ENCODE measurements at regions not wholly inside any gene's neighbourhood (a gene's known extent, or its start where the extent isn't known, plus 50 kb on each side); places are given as distances from the start of the nearest gene placed in this dataset.
"Not testable (repeated sequence)": the region's sequence is repeated elsewhere in the genome, so short reads cannot be mapped to it uniquely, and the experiment has no call there.

DNA sequence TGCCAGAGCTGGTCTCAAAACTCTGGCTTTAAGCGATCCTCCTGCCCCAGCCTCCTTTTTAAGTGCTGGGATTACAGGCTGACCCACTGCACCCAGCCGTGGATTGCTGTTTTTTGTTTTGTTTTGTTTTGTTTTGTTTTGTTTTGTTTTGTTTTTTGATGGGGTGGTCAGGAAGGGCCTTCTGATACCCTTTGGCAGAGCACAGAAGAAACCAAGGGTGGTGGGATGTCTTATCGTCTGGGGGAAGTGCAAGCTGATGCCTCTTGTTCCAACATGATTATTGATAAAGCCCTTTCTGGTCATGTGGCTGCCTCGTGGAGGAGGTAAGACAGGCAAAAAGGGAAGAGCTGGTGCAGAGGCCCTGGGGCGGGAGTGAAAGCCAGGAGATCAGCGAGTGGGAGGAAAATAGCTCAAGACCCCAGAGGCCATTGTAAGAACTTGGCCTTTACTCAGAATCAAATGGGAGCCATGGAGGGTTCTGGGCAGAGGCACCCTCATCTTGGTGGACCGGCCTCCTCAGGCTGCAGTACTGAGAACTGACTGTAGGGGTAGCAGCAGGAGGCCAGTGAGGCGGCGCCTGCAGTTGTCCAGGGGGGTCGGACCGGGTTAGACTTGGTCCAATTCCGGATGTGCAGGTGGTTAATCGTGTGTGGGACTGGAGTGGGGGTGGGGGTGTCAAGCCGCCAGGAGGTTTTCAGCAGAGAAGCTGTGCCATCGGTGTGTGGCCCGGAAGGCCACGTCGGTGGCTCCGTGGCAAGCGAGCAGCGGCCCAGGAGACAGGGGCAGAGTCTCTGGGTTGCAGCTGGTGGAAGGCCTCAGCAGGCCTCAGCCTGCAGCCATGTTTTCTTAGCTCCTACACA lies 84.4 kb upstream of the GSE1 start:
- DNase-seq (ENCODE audit: low spot score): peak; percentile 62

DNA sequence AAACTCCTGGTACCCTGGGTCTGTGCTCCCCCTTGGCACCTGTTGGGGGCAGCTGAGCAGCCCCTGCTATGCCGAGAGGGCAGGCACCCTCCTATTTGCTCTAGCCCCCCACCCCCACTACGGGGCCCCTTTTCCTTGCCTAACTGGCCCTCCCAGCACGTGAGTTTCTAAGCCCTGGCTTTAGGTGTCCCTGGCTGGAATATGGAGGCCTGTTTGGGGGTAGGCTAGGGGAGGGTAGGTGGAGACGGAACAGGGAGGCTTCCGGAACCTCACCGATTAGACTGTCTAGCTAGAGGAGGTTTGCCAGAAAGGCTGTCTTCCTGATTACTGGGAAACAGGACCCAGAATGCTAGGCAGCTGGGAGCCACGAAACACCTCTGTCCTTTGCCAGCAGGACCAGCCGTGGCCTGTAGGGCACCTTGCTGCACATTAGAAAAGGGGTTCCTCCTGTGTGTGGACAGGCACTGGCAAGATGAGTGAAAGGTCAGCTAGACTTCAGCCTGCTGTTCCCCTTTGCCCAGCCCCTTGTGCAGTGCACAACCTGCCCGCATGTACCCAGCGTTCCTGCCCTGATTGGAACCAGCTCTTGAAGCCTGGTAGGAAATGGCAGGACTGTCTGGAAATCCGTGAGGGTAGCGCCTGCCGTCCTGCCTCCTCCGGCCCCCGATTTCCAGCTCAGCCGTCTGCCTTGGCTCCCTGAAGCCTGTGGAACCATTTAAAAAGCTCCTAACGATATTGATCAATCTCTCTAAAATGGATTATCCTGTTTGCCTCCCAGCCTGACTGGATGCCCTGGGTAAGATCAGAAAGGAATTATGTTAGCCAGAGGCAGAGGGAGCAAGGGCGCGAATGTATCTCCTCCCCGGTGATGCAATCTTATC lies 83.4 kb upstream of the GSE1 start:
- DNase-seq (ENCODE audit: low spot score): no peak

DNA sequence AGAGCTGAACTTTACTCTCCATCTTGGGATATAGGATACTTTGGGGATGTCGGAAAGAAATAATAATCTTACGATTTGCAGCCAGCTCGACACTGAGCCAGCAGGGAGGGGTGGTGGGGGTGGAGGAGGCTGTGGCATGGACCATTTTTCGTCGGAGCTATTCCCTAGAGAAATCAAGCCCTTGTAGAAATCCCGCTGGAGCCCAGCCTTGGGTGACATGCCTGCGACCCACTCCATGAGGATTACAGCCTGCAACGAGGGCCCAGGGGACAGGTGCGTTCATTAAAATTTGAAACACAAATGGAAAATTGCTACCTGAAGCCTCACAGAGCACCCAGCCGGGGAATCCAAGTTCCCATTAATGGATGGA lies 82.8 kb upstream of the GSE1 start:
- DNase-seq (ENCODE audit: low spot score): no peak

DNA sequence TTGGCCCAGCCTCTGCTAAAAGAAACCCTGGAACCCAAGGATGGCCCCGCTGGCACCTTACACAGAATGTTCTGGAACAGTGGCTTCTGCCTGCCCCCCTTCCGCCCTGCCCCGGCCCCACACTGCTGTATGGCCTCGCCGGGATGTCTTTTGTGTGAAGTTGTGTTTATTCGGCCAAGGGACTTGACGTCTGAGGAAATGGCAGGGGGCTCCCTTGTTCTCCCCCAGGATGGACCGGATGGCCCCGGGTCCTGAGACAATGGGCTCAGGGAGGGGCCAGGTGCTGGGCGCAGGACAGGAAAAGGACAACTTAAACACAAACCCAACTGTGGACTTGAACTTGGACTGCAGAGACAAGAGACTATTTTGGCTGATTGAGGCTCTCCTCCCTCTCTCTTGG lies 81.6 kb upstream of the GSE1 start:
- DNase-seq (ENCODE audit: low spot score): no peak

DNA sequence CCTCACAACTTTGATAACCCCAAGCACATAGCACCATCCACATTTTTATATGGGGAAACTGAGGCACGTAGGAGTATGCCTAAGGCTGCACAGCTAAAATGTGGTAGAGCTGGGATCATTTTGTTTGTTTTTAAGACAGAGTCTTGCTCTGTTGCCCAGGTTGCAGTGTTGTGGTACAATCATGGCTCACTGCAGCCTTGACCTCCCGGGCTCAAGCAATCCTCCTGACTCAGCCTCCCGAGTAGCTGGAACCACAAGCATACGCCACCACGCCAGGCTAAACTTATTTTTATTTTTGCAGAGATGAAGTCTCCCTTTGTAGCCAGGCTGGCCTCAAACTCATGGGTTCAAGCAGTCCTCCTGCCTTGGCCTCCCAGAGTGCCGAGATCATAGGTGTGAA lies 81.0 kb upstream of the GSE1 start:
- no peak for DNase-seq (ENCODE audit: low spot score)

DNA sequence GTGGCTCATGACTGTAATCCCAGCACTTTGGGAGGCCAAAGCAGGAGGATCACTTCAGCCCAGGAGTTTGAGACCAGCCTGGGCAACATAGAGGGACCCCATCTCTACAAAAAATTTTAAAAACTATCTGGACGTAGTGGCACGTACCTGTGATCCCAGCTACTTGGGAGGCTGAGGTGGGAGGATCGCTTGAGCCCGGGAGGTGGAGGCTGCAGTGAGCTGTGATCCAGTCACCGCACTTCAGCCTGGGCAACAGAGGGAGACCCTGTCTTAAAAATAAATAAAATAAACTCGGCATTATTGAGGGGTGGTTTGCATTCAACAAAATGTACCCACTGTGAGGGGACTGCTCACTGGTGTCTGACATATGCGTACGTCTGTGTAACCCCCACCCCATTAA lies 79.5 kb upstream of the GSE1 start:
- DNase-seq (ENCODE audit: low spot score): not testable (repeated sequence)

DNA sequence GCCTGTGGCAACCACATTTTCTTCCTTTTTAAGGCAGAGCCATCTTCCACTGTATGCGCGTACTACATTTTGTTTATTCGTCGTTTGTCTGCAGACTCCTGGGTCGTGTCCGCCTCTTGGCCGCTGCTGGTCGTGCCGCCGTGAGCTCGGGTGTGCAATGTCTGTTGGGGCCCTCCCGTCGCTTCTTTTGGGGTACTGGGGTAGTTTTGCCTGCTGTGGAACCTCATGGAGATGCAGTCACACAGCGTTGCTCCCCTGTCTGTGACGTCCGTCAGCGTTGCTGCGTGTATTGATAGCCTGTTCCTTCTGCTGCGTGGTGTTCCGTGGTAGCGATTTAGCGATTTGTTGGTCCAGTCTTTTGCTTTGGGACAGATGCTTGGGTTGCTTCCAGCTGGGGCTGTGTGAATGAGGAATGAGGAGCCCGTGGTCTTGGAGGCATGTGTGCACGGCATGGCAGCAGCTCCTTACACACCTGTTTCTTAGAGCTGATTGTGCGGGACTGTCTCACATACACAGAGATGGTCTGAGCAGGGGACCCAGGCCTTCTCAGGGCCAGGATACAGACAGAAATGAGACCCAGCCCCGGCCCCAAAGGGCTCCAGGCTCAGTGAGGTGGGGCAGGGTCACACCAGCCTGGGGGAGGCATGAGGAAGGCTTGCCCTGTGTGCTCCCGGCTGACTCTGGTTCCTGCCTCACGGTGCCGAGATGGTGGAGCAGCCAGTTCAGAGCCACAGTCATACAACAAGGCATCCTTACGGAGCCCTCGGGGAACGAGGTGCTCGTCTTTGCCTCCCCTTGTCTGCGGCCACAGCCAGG lies 78.4 kb upstream of the GSE1 start:
- DNase-seq (ENCODE audit: low spot score): no peak

DNA sequence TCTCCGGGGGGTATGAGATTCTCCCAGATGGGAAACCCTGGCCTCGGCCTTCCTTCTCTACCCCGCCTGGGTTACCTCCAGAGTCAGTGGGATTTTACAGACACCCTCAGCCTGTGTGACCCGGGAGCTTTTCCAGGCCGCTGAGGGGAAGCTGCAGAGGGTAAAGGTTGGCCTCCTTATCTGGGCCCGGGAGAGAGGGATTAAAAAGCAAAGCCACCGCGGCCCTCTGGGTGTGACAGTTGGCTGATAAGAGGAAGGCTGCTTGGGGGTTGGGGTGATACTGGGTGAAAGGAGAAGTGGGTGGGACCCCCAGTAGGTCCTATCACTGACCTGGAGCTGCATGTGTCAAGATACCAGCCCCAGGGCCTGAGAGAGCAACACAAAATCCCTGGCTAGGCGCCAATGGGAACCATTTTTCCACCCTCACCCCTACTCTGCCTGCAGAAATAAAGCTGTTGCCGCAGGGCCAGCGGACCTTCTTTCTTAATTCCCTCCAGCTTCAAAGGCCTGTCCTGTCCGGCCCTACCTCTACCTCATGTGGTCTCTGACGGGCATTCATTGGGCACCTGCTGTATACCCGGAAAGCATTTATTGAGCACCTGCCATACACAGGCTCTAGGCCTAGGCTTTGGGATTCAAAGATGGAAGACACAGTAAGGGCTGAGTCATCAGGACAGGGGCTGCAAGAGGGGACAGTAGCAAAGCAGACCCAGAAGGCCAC lies 77.6 kb upstream of the GSE1 start:
- peak; percentile 91 for DNase-seq (ENCODE audit: low spot score)

DNA sequence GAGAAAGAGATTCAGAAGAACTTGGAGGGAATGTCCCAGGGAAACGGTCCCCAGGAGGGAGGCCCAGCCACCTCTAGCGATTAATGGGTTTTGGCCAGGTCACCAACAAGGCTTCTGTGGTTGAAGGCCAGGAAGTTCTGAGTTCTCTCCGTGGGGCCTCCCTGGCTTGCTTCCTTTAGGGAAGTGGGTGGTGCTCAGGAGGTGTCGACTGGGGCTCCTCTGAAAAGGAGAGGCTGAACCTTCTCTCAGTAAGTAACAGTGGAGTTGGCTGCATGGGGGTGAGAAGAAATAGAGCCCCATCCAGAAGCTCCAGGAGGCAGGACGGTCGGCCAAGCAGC lies 77.1 kb upstream of the GSE1 start:
- peak; percentile 35 for DNase-seq (ENCODE audit: low spot score)

DNA sequence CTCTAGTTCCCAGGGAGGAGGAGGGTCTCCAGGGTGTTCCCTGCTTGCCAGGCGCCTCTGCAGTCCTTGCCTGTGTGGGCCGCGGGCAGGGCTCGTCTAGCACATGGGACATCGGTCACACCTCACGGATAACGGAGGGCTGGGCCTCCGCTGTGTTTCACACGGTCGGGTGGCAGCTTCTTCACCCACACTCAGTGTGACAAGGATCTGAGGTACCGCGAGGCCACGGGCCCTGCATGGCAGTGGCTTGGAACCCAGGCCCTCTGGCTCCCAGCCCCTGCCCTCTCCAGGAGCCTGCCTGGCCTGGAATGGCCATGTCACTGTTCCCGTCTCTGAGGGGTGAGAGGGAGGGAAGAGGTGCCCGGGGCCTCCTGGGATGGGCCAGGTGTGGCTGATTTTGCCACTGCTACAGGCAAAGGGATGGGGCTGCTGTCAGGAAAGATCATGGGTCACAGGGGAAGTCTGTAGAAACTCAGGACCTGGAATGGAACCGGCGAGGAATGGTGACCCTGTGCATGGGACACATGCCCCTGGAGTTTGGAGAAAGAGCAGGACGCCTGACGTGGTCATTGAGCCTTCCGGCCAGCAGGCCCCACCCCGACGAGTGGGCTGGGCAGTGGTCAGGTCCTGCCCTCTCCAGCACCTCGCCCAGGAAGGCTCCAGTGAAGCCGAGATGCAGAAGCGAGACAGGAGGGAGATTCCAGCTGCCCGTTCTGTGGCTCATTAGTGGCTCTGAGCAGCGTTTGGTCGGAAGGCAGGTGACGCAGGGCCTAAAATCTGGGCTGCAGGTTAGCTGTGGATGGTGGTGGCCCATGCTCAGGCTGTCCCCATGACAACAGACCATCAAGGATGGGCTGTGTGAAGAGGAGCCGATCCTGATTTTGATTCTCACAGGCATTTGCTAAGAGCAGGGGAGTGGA lies 76.5 kb upstream of the GSE1 start:
- DNase-seq (ENCODE audit: low spot score): peak; percentile 58

DNA sequence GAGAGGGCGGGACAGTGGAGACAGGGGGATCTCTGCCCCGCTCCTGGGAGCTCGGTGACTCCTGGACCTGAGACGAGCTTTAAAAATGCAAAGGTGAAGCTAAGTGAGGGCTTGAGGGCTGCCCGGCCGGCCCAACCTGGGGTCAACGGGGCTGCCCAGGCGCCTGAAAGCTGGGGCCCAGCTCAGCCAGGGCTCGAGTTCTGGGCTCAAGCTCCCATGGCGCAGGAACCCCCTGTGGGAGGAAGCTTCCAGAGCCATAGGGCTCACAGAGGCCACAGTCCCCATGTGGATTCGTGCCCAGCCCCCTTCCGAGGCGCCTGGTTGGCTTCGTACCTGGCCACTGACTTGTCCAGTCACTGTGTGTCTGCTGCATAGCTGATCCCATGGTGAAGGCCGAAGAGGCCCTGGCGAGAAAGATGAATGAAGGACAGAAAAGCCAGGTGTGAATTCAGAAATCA lies 75.8 kb upstream of the GSE1 start:
- DNase-seq (ENCODE audit: low spot score): no peak

DNA sequence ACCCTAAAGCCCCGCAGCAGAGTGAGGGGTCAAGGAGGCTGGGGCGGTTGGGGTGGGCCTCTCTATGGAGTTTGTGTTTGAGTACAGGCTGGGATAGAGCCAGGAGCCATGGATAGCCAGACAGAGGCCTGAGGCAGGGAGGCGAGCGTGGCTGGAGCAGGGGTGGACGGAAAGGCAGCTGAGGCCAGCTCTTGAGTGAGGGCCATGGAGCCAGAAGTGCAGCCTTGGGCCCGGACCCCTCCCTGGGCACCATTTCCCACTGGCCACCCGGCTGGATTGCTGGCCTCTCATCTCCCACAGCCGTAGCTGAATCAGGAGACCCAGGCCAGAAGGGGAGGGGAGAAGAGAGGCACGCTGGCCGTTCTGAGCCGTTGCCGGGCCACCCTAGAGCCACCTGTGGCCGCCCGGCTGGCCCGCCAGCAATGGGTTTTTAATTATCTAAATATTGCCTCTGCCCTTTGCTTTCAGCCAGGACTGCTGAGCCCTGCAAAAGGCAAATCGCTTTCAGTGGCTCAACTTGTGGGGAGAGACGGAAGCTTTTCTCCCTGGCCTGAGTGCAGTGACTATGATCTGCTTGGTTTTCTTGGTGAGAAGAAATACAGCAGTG lies 75.2 kb upstream of the GSE1 start:
- no peak for DNase-seq (ENCODE audit: low spot score)

DNA sequence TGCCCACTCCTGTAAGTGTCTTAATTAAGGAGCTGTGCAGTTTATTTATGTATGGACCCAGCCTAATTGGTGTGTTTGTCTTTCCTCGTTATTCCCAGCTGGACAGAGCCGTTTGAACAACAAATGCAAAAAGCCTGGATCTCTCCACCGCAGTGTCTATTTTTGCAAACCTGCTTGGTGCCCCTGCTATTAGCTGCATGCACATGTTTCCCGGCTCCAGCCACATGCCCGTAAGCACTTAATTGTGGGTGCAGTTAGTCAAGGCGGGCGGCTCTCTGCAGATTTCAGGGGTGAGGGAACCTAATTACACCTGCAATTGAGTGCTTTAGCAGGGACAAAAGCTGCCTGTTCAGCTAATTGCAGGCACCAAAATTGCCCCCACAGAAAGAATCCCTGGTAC lies 74.0 kb upstream of the GSE1 start:
- DNase-seq (ENCODE audit: low spot score): no peak

DNA sequence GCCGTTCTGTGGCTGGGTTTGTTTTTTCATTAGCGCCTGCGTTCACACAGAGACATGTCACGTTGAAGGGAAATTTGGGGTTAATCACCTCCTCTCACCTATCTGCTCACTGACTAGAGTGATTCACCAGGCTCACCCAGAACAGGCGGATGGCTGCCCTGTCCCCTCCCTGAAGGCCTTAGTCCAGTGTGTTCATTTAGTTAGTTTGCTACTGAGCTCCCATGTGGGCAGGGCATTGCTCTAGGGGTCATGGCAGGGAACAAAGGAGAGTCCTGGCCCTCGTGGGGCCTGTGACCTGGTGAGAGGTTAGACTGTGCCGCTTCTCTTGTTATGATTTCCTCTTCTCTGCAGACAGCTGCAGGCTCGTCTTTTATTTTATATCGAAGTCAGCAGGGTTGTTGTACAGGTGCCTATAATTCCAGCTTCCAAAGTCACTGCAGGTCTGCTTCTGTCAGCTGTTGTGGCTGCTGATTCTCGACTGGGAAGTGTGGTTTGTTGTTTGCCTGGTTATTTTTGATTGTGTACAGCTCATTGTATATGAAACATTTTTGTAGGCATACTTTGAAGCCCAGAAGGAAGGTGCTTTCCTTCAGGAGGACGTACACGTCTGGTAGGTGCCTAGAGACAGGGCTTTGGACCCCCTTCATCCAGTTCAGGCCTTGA lies 73.4 kb upstream of the GSE1 start:
- no peak for DNase-seq (ENCODE audit: low spot score)

DNA sequence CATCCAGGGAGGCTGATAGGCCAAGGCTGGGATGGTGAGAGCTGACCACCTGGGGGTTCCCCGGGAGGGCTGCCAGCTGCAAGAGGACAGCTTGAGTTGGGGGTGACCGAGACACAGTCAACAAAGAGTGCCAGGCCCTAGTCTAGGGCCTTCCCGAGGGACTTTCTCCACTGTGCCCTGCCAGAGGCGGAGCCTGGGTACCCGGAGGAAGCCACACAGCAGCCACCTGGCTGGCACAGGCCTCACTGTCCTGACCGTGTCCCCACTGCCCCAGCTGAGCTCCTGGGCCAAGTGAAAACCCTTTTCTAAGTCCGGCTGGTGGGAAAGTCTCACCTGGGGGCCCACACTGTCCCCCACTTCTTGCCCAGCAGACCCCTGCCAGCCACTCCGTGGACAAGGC lies 71.9 kb upstream of the GSE1 start:
- no peak for DNase-seq (ENCODE audit: low spot score)

DNA sequence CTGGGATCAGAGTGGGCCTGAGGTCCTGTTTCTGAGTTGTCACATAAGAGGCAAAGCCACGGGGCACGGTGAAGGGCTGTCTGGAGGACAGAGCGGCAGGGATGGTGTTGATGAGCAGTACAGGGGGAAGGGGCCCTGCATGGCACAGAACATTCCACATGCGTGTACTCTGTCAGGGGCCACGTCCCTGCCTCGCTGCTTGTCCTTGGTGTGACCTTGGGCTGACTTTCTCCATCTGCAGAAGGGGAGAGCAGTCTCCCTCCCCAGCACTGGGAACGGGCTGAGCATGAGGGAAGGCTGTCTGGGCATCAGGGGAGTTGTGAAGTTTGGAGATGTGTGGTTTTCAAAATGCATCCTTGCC lies 71.5 kb upstream of the GSE1 start:
- no peak for DNase-seq (ENCODE audit: low spot score)

DNA sequence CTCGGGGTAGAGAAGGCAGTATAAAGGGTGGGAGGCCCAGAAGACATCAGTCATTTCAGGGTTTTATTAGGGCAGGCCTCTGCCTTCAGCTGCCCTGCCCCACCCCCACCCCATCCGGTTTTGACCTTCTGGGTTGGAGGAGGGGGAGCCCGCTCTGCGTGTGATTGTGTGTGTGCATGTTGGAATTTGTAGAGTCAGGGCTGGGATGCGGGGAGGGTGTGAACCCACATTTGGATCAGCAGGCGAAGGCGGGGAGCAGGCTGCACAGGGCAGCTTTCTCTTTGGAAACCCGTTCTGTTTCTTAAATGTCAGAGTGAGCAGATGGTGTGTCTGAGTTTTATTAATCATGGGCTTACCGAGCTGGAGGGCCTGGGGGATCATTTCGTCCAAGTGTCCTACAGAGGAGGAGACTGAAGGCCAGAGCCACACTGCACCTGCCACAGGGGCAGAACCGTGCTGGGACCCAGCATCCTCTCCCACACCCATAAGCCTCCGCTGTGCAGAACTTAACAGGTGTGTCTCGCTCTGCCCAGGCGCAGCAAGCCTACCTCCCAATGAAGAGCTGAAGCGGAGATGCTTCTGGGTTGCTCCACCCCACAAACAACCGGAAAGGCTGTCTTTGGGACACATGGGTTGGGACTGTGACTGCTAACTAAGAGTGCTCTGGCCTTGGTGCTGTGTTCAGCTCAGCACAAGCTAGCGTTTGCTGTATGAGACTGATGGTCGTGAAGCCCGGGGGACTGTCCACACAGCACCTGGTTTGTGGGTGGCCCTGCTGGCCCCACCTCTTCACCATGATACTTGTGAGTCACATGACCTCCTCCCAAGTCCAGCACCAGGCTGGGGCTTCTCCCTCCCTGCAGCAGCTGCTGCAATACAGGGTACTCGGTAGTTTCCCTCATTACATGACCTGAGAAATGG lies 70.9 kb upstream of the GSE1 start:
- no peak for DNase-seq (ENCODE audit: low spot score)

DNA sequence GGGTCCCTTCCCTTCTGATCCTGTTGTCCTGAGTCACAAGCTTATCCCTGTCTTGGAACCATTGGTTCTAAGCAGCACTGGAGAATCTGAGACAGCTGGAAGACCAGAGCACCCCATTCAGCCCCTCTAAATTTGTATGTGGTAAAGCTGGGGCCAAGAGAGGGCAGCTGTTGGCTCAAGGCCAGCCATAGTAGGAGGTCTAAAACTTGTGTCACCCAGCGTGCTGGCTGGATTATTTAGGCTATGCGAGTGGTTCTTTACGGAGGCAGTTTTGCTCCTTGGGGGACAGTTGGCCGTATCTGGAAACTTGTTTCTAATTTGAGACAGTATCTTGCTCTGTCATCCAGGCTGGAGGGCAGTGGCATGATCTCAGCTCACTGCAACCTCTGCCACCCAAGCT lies 69.6 kb upstream of the GSE1 start:
- DNase-seq (ENCODE audit: low spot score): no peak

DNA sequence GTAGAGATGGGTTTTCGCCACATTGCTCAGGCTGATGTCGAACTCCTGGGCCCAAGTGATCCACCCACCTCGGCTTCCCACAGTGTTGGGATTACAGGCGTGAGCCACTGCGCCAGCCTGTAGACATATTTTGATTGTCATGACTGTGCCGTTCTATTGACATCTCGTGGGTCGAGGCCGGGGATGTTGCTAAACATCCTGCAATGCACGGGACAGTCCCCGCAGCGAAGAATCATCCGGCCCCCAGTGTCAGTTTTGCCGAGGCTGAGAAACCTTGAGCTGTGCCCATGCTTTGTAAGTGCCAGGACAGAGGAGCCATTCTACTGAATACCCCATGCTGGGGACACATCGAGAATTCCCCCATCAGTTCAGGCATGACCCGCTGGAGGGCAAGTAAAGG lies 69.1 kb upstream of the GSE1 start:
- no peak for DNase-seq (ENCODE audit: low spot score)

Data from hematopoietic multipotent progenitor cell treated with erythropoietin and hydrocortisone succinate and interleukin-3 and kit ligand, for 15 days (in vitro differentiated cells).